K562 (cell line): ENCODE measurements at regions not wholly inside any gene's neighbourhood (a gene's known extent, or its start where the extent isn't known, plus 50 kb on each side); places are given as distances from the start of the nearest gene placed in this dataset.

Source experiments
- ARID4B ChIP-seq: sonication (generic); formaldehyde crosslinking; IDR thresholded peaks from 2 replicates; pipeline ENCODE4 v1.8.0; 2022; ENCODE audit warnings: mild to moderate bottlenecking, missing genetic modification reagents
- ATF6 ChIP-seq: sonication (generic); formaldehyde crosslinking; IDR thresholded peaks from 2 replicates; pipeline ENCODE4 v1.4.0; 2020; ENCODE audit warnings: mild to moderate bottlenecking, missing genetic modification reagents
- DMBX1 ChIP-seq: fragments of 250-450 bp; sonication (Bioruptor Pico); IDR thresholded peaks from 2 replicates; pipeline ENCODE4 v1.8.0; 2022; ENCODE audit warnings: inconsistent platforms, mild to moderate bottlenecking, moderate library complexity, borderline replicate concordance
- JUNB ChIP-seq: fragments of 450-650 bp; formaldehyde crosslinking; conservative IDR thresholded peaks from 2 replicates; pipeline ENCODE4 v1.4.0; 2020; ENCODE audit warnings: mild to moderate bottlenecking
- SMAD4 ChIP-seq: fragments of 250-450 bp; sonication (Bioruptor Pico); conservative IDR thresholded peaks from 2 replicates; pipeline ENCODE4 v1.8.0; 2021; ENCODE audit warnings: inconsistent platforms, mild to moderate bottlenecking, moderate library complexity
- SRSF9 ChIP-seq: fragments of 200-400 bp; formaldehyde crosslinking; IDR thresholded peaks from 2 replicates; pipeline ENCODE4 v1.6.1; 2017; ENCODE audit warnings: low read depth, low read length, borderline replicate concordance
- TBP ChIP-seq: optimal IDR thresholded peaks from 2 replicates; pipeline ENCODE3; 2011; ENCODE audit warnings: low read depth, low read length, improper control_type of control experiment
- ZKSCAN1 ChIP-seq: fragments of 150-350 bp; IDR thresholded peaks from 2 replicates; pipeline ENCODE4 v1.6.1; 2016; ENCODE audit warnings: low read depth, low read length
- TF ChIP-seq, protein P1 (sequence below): fragments of 450-650 bp; IDR thresholded peaks from 2 replicates; pipeline ENCODE4 v1.6.1; 2016; ENCODE audit warnings: mild to moderate bottlenecking, moderate library complexity

GRCh38 chr5:81851481-81852178 is 100.7 kb upstream of the SSBP2 start (continued):
- TF ChIP-seq ATF6 (no peak), JUNB (CRISPR knock-in tag) (no peak), SRSF9 (no peak), DMBX1 (CRISPR knock-in tag) (peak; percentile 82), TBP (peak; percentile 88), SMAD4 (peak; percentile 95), ZKSCAN1 (peak; percentile 42; the same call in 1 of the 2 replicates), ARID4B (CRISPR knock-in tag) (peak; percentile 42; the same call in 1 of the 2 replicates)
- TF ChIP-seq, protein P1, sequence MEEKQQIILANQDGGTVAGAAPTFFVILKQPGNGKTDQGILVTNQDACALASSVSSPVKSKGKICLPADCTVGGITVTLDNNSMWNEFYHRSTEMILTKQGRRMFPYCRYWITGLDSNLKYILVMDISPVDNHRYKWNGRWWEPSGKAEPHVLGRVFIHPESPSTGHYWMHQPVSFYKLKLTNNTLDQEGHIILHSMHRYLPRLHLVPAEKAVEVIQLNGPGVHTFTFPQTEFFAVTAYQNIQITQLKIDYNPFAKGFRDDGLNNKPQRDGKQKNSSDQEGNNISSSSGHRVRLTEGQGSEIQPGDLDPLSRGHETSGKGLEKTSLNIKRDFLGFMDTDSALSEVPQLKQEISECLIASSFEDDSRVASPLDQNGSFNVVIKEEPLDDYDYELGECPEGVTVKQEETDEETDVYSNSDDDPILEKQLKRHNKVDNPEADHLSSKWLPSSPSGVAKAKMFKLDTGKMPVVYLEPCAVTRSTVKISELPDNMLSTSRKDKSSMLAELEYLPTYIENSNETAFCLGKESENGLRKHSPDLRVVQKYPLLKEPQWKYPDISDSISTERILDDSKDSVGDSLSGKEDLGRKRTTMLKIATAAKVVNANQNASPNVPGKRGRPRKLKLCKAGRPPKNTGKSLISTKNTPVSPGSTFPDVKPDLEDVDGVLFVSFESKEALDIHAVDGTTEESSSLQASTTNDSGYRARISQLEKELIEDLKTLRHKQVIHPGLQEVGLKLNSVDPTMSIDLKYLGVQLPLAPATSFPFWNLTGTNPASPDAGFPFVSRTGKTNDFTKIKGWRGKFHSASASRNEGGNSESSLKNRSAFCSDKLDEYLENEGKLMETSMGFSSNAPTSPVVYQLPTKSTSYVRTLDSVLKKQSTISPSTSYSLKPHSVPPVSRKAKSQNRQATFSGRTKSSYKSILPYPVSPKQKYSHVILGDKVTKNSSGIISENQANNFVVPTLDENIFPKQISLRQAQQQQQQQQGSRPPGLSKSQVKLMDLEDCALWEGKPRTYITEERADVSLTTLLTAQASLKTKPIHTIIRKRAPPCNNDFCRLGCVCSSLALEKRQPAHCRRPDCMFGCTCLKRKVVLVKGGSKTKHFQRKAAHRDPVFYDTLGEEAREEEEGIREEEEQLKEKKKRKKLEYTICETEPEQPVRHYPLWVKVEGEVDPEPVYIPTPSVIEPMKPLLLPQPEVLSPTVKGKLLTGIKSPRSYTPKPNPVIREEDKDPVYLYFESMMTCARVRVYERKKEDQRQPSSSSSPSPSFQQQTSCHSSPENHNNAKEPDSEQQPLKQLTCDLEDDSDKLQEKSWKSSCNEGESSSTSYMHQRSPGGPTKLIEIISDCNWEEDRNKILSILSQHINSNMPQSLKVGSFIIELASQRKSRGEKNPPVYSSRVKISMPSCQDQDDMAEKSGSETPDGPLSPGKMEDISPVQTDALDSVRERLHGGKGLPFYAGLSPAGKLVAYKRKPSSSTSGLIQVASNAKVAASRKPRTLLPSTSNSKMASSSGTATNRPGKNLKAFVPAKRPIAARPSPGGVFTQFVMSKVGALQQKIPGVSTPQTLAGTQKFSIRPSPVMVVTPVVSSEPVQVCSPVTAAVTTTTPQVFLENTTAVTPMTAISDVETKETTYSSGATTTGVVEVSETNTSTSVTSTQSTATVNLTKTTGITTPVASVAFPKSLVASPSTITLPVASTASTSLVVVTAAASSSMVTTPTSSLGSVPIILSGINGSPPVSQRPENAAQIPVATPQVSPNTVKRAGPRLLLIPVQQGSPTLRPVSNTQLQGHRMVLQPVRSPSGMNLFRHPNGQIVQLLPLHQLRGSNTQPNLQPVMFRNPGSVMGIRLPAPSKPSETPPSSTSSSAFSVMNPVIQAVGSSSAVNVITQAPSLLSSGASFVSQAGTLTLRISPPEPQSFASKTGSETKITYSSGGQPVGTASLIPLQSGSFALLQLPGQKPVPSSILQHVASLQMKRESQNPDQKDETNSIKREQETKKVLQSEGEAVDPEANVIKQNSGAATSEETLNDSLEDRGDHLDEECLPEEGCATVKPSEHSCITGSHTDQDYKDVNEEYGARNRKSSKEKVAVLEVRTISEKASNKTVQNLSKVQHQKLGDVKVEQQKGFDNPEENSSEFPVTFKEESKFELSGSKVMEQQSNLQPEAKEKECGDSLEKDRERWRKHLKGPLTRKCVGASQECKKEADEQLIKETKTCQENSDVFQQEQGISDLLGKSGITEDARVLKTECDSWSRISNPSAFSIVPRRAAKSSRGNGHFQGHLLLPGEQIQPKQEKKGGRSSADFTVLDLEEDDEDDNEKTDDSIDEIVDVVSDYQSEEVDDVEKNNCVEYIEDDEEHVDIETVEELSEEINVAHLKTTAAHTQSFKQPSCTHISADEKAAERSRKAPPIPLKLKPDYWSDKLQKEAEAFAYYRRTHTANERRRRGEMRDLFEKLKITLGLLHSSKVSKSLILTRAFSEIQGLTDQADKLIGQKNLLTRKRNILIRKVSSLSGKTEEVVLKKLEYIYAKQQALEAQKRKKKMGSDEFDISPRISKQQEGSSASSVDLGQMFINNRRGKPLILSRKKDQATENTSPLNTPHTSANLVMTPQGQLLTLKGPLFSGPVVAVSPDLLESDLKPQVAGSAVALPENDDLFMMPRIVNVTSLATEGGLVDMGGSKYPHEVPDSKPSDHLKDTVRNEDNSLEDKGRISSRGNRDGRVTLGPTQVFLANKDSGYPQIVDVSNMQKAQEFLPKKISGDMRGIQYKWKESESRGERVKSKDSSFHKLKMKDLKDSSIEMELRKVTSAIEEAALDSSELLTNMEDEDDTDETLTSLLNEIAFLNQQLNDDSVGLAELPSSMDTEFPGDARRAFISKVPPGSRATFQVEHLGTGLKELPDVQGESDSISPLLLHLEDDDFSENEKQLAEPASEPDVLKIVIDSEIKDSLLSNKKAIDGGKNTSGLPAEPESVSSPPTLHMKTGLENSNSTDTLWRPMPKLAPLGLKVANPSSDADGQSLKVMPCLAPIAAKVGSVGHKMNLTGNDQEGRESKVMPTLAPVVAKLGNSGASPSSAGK: peak; percentile 12; the same call in 1 of the 2 replicates
